Astrocyte (in vitro differentiated cells and primary cell): ENCODE measurements at regions not wholly inside any gene's neighbourhood (a gene's known extent, or its start where the extent isn't known, plus 50 kb on each side); places are given as distances from the start of the nearest gene placed in this dataset.

Source experiments
- CTCF ChIP-seq: IDR thresholded peaks from 2 replicates; pipeline ENCODE4 v1.5.1; 2011; ENCODE audit warnings: low read depth, mild to moderate bottlenecking, inconsistent platforms, low read length, moderate library complexity; ENCODE audit not compliant: insufficient read depth
- EZH2 ChIP-seq: IDR thresholded peaks from 2 replicates; pipeline ENCODE4 v1.6.1; 2012; ENCODE audit warnings: mild to moderate bottlenecking, low read length, inconsistent platforms; ENCODE audit not compliant: insufficient read depth

- TF ChIP-seq CTCF: no peak
- TF ChIP-seq EZH2: no peak
Measured at GRCh38 chr6:18684343-18684742, 297.2 kb downstream of the RNF144B start.
